Neuronal stem cell (in vitro differentiated cells): ENCODE measurements at regions not wholly inside any gene's neighbourhood (a gene's known extent, or its start where the extent isn't known, plus 50 kb on each side); places are given as distances from the start of the nearest gene placed in this dataset.
"Not testable (repeated sequence)": the region's sequence is repeated elsewhere in the genome, so short reads cannot be mapped to it uniquely, and the experiment has no call there.

Experiments
- DNase-seq: peaks from one replicate; pipeline ENCODE4 v3.0.0-alpha.2; 2013; ENCODE audit warnings: low spot score
- H2AFZ ChIP-seq: one replicate; pipeline ENCODE4 v1.6.1; 2013; ENCODE audit warnings: mild to moderate bottlenecking, low read length, inconsistent platforms
- H2AK5ac ChIP-seq: 2 replicates; pipeline ENCODE4 v1.6.1; 2013; ENCODE audit warnings: low read depth, mild to moderate bottlenecking, inconsistent platforms, low read length, moderate library complexity, mixed read lengths
- H2BK120ac ChIP-seq: 2 replicates; pipeline ENCODE4 v1.6.1; 2013; ENCODE audit warnings: low read depth, mild to moderate bottlenecking, inconsistent platforms, low read length, moderate library complexity, mixed read lengths
- H2BK12ac ChIP-seq: one replicate; pipeline ENCODE4 v1.6.1; 2013; ENCODE audit warnings: low read length, inconsistent platforms
- H2BK15ac ChIP-seq: 2 replicates; pipeline ENCODE4 v1.6.1; 2013; ENCODE audit warnings: mild to moderate bottlenecking, low read length, inconsistent platforms, mixed read lengths
- H2BK5ac ChIP-seq: one replicate; pipeline ENCODE4 v1.6.1; 2013; ENCODE audit warnings: inconsistent platforms, mild to moderate bottlenecking, low read length, moderate library complexity
- H3K14ac ChIP-seq: one replicate; pipeline ENCODE4 v1.6.1; 2013; ENCODE audit warnings: low read length, inconsistent platforms
- H3K18ac ChIP-seq: 2 replicates; pipeline ENCODE4 v1.6.1; 2013; ENCODE audit warnings: low read length, inconsistent platforms
- H3K23ac ChIP-seq: 2 replicates; pipeline ENCODE4 v1.6.1; 2013; ENCODE audit warnings: low read depth, mild to moderate bottlenecking, mixed read lengths, low read length, inconsistent platforms; ENCODE audit not compliant: poor library complexity
- H3K27ac ChIP-seq: replicated peaks from 3 replicates; pipeline ENCODE4 v1.5.1; 2013; ENCODE audit warnings: low read length, inconsistent platforms
- H3K27me3 ChIP-seq, 3 experiments: 2 replicates each; pipeline ENCODE4 v1.6.1; 2013; ENCODE audit warnings: low read length in 3 of 3, mild to moderate bottlenecking in 2 of 3, inconsistent platforms in 1 of 3, low read depth in 1 of 3, mixed read lengths in 1 of 3, moderate library complexity in 1 of 3; ENCODE audit not compliant: control insufficient read depth in 3 of 3, insufficient read depth in 3 of 3
- H3K36me3 ChIP-seq, 2 donors: replicated peaks in 1 of 2; 2 replicates each; pipeline ENCODE4 v1.6.1; 2013; ENCODE audit warnings: low read length in 2 of 2; ENCODE audit not compliant: control insufficient read depth in 2 of 2, insufficient read depth in 2 of 2
- H3K4ac ChIP-seq: 2 replicates; pipeline ENCODE4 v1.6.1; 2013; ENCODE audit warnings: inconsistent platforms, mild to moderate bottlenecking, low read length, moderate library complexity
- H3K4me1 ChIP-seq, 2 donors: 1 replicate in 1 of 2; 2 replicates in 1 of 2; pipeline ENCODE4 v1.6.1; 2013; ENCODE audit warnings: low read length in 2 of 2, low read depth in 1 of 2; ENCODE audit not compliant: control insufficient read depth in 2 of 2, insufficient read depth in 1 of 2
- H3K4me2 ChIP-seq: one replicate; pipeline ENCODE4 v1.6.1; 2013; ENCODE audit warnings: mild to moderate bottlenecking, low read length, inconsistent platforms; ENCODE audit not compliant: insufficient read depth, poor library complexity, severe bottlenecking
- H3K4me3 ChIP-seq, 2 donors: 2 replicates each; pipeline ENCODE4 v1.5.1; 2013; ENCODE audit warnings: low read length in 2 of 2, mild to moderate bottlenecking in 2 of 2, inconsistent platforms in 1 of 2, moderate library complexity in 1 of 2
- H3K79me1 ChIP-seq: one replicate; pipeline ENCODE4 v1.6.1; 2013; ENCODE audit warnings: low read depth, mild to moderate bottlenecking, inconsistent platforms, low read length, moderate library complexity
- H3K9ac ChIP-seq: one replicate; pipeline ENCODE4 v1.6.1; 2013; ENCODE audit warnings: mild to moderate bottlenecking, low read depth, low read length, inconsistent platforms; ENCODE audit not compliant: poor library complexity
- H3K9me3 ChIP-seq, 2 donors: replicated peaks in 1 of 2; 2 replicates each; pipeline versions ENCODE3 to v1.6.1; 2013; ENCODE audit warnings: low read length in 2 of 2, mild to moderate bottlenecking in 2 of 2, inconsistent platforms in 1 of 2, low read depth in 1 of 2, mixed read lengths in 1 of 2, moderate library complexity in 1 of 2; ENCODE audit not compliant: control insufficient read depth in 2 of 2, insufficient read depth in 1 of 2
- H4K8ac ChIP-seq: one replicate; pipeline ENCODE4 v1.6.1; 2013; ENCODE audit warnings: low read depth, mild to moderate bottlenecking, inconsistent platforms, low read length, moderate library complexity
- H4K91ac ChIP-seq: one replicate; pipeline ENCODE4 v1.6.1; 2013; ENCODE audit warnings: low read length, low read depth, mild to moderate bottlenecking, inconsistent platforms; ENCODE audit not compliant: poor library complexity
- WGBS, 2 donors: extraction: QIAGEN DNeasy Blood & Tissue Kit; methylation state at CpG; one replicate each; pipeline ENCODE4 v1.1.7; 2013; ENCODE audit warnings: missing lambda C conversion rate in 2 of 2, mixed read lengths in 1 of 2; ENCODE audit not compliant: insufficient read length in 2 of 2, insufficient replicate concordance in 1 of 2; ENCODE audit errors: extremely low coverage in 2 of 2; 5-methylcytosine and 5-hydroxymethylcytosine counted together

GRCh38 chr12:38222011-38222410, 94.6 kb upstream of the ALG10B start:
- Histone ChIP-seq H3K27ac (no peak overlapping the region), H4K91ac (no peak overlapping the region), H3K23ac (no peak overlapping the region), H2BK5ac (no peak overlapping the region), H3K4me1 (no peaks in the 10 kb centered on the region), H2AFZ (no peak overlapping the region), H3K79me1 (no peaks in the 10 kb centered on the region), H3K4me2 (no peak overlapping the region), H2BK120ac (no peak overlapping the region), H4K8ac (no peak overlapping the region), H3K18ac (no peak overlapping the region), H3K36me3 (no peaks in the 10 kb centered on the region), H3K27me3 (no peaks in the 10 kb centered on the region), H3K9me3 (no peaks in the 10 kb centered on the region), H3K4me3 (no peak overlapping the region), H2AK5ac (no peak overlapping the region), H3K9ac (no peak overlapping the region), H3K4ac (no peak overlapping the region), H2BK15ac (no peak overlapping the region), H2BK12ac (no peak overlapping the region), H3K14ac (no peak overlapping the region)
- DNase-seq, result no peak
- no CpG with 5 or more reads among the region's 5 CpGs for WGBS, 2 donors

- H3K27ac ChIP-seq, H3K9ac ChIP-seq, H2BK12ac ChIP-seq, H3K4me1 ChIP-seq, H2BK5ac ChIP-seq, H3K23ac ChIP-seq, H3K36me3 ChIP-seq, H2AFZ ChIP-seq, H3K4me3 ChIP-seq, H3K79me1 ChIP-seq, H4K8ac ChIP-seq, H2AK5ac ChIP-seq, H3K14ac ChIP-seq, DNase-seq, H3K4ac ChIP-seq, H3K18ac ChIP-seq, H3K9me3 ChIP-seq, H2BK120ac ChIP-seq, H3K27me3 ChIP-seq, H4K91ac ChIP-seq, H3K4me2 ChIP-seq, H2BK15ac ChIP-seq: not testable (repeated sequence)
Observed at GRCh38 chr12:38238328-38238727, 78.2 kb upstream of the ALG10B start.

DNA sequence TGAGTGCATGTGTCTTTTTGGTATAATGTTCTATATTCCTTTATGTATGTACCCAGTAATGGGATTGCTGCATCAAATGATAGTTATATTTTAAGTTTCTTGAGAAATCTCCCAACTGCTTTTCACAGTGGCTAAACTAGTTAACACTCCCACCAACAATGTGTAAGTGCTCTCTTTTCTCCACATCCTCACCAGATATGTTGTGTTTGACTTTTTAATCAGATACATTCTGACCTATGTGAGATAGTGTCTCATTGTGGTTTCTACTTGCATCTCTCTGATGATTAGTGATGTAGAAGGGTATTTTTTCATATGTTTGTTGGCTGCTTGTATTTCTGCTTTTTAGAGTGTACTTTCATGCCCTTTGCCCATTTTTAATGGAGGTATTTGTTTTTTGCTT, 62.8 kb upstream of the ALG10B start:
- Histone ChIP-seq H3K4me3 (no peak overlapping the region), H3K9me3 (peaks cover 0 to 10% of the 10 kb centered on the region in 2 donors), H2AK5ac (no peak overlapping the region), H3K79me1 (no peaks in the 10 kb centered on the region), H2BK12ac (no peak overlapping the region), H2BK120ac (no peak overlapping the region), H4K91ac (no peak overlapping the region), H3K14ac (no peak overlapping the region), H3K27ac (no peak overlapping the region), H2BK5ac (no peak overlapping the region), H3K9ac (no peak overlapping the region), H3K36me3 (no peaks in the 10 kb centered on the region), H3K4me2 (no peak overlapping the region), H2AFZ (no peak overlapping the region), H3K18ac (no peak overlapping the region), H2BK15ac (no peak overlapping the region), H3K23ac (no peak overlapping the region), H3K4ac (no peak overlapping the region), H3K4me1 (no peaks in the 10 kb centered on the region), H4K8ac (no peak overlapping the region), H3K27me3 (no peaks in the 10 kb centered on the region)
- DNase-seq, result no peak

- Histone ChIP-seq H3K9me3 (peaks cover 0 to 10% of the 10 kb centered on the region in 2 donors), H3K27ac (no peak overlapping the region), H4K8ac (no peak overlapping the region), H3K4me1 (no peaks in the 10 kb centered on the region), H3K4ac (no peak overlapping the region), H2AK5ac (no peak overlapping the region), H3K36me3 (no peaks in the 10 kb centered on the region), H3K27me3 (no peaks in the 10 kb centered on the region), H3K9ac (no peak overlapping the region), H2BK5ac (no peak overlapping the region), H2BK15ac (no peak overlapping the region), H3K4me3 (no peak overlapping the region), H4K91ac (no peak overlapping the region), H2BK12ac (no peak overlapping the region), H2BK120ac (no peak overlapping the region), H3K18ac (no peak overlapping the region), H3K4me2 (no peak overlapping the region), H3K79me1 (peaks cover 3% of the 10 kb centered on the region), H3K23ac (no peak overlapping the region), H2AFZ (no peak overlapping the region), H3K14ac (no peak overlapping the region)
- no peak for DNase-seq
- WGBS, 2 donors, result no CpG with 5 or more reads among the region's 1 CpG
Observed at GRCh38 chr12:38258411-38258810, 58.2 kb upstream of the ALG10B start.
